Parathyroid adenoma (tissue), 2 donors: ENCODE measurements at regions not wholly inside any gene's neighbourhood (a gene's known extent, or its start where the extent isn't known, plus 50 kb on each side); places are given as distances from the start of the nearest gene placed in this dataset.
"Not testable (repeated sequence)": the region's sequence is repeated elsewhere in the genome, so short reads cannot be mapped to it uniquely, and the experiment has no call there.

ENCODE experiments used
- H2AFZ ChIP-seq: fragments of 300-600 bp; sonication (generic); one replicate; pipeline ENCODE4 v1.7.0; 2017; ENCODE audit warnings: antibody characterized with exemption, mild to moderate bottlenecking
- H3K27ac ChIP-seq: fragments of 300-600 bp; sonication (generic); one replicate; pipeline ENCODE4 v1.7.0; 2017
- H3K27me3 ChIP-seq: fragments of 300-600 bp; sonication (generic); one replicate; pipeline ENCODE4 v1.7.0; 2017; ENCODE audit warnings: low read length; ENCODE audit not compliant: control insufficient read depth, insufficient read depth
- H3K36me3 ChIP-seq: fragments of 300-600 bp; sonication (generic); one replicate; pipeline ENCODE4 v1.7.0; 2017; ENCODE audit warnings: low read length; ENCODE audit not compliant: control insufficient read depth, insufficient read depth
- H3K4me1 ChIP-seq: fragments of 300-600 bp; sonication (generic); one replicate; pipeline ENCODE4 v1.7.0; 2017; ENCODE audit warnings: control low read depth
- H3K4me2 ChIP-seq: fragments of 300-600 bp; sonication (generic); one replicate; pipeline ENCODE4 v1.7.0; 2017; ENCODE audit warnings: low read length
- H3K4me3 ChIP-seq: fragments of 300-600 bp; sonication (generic); one replicate; pipeline ENCODE4 v1.7.0; 2017; ENCODE audit warnings: low read depth, low read length
- H3K79me2 ChIP-seq: fragments of 300-600 bp; sonication (generic); one replicate; pipeline ENCODE4 v1.7.0; 2017; ENCODE audit warnings: control low read depth
- H3K9ac ChIP-seq: fragments of 300-600 bp; sonication (generic); one replicate; pipeline ENCODE4 v1.7.0; 2017; ENCODE audit warnings: mild to moderate bottlenecking
- H3K9me3 ChIP-seq: fragments of 300-600 bp; sonication (generic); one replicate; pipeline ENCODE4 v1.7.0; 2017; ENCODE audit warnings: low read length; ENCODE audit not compliant: control insufficient read depth
- CTCF ChIP-seq: fragments of 300-600 bp; sonication (generic); IDR thresholded peaks from one replicate; pipeline ENCODE4 v1.7.0; 2017; ENCODE audit warnings: antibody characterized with exemption, mild to moderate bottlenecking
- donor health status: primary hyperparathyroidism.

GRCh38 chr6:8855411-8855810, 420.1 kb upstream of the SLC35B3 start:
- no peaks in the 10 kb centered on the region for H3K27me3 ChIP-seq

GRCh38 chr6:8852332-8852731, 417.0 kb upstream of the SLC35B3 start:
- no peak overlapping the region for H3K9ac ChIP-seq
- H3K4me1 ChIP-seq: peaks cover 3% of the 10 kb centered on the region
- H3K36me3 ChIP-seq: no peaks in the 10 kb centered on the region
- H3K4me2 ChIP-seq: no peak overlapping the region
- H3K79me2 ChIP-seq: no peaks in the 10 kb centered on the region
- TF ChIP-seq CTCF: no peak
- H3K4me3 ChIP-seq: no peak overlapping the region
- no peaks in the 10 kb centered on the region for H3K27me3 ChIP-seq
- no peaks in the 10 kb centered on the region for H3K9me3 ChIP-seq
- no peak overlapping the region for H2AFZ ChIP-seq
- H3K27ac ChIP-seq: no peak overlapping the region

More at GRCh38 chr6:8855411-8855810, 420.1 kb upstream of the SLC35B3 start:
- no peak for TF ChIP-seq CTCF
- Histone ChIP-seq H3K79me2 (no peaks in the 10 kb centered on the region), H3K4me3 (no peak overlapping the region), H3K9ac (no peak overlapping the region), H3K9me3 (no peaks in the 10 kb centered on the region), H2AFZ (no peak overlapping the region), H3K4me2 (no peak overlapping the region), H3K4me1 (peaks cover 3% of the 10 kb centered on the region), H3K27ac (no peak overlapping the region), H3K36me3 (no peaks in the 10 kb centered on the region)

- H3K27ac ChIP-seq, H3K4me3 ChIP-seq, H3K4me2 ChIP-seq, H3K9ac ChIP-seq, H3K9me3 ChIP-seq, H3K36me3 ChIP-seq, H3K4me1 ChIP-seq, H3K27me3 ChIP-seq, H3K79me2 ChIP-seq, H2AFZ ChIP-seq: not testable (repeated sequence)
These were observed 411.3 kb upstream of the SLC35B3 start for GRCh38 chr6:8846680-8847079.

- H3K4me1 ChIP-seq: no peaks in the 10 kb centered on the region
- H3K4me3 ChIP-seq: no peak overlapping the region
- H3K9ac ChIP-seq: no peak overlapping the region
- no peaks in the 10 kb centered on the region for H3K9me3 ChIP-seq
- no peaks in the 10 kb centered on the region for H3K79me2 ChIP-seq
- no peaks in the 10 kb centered on the region for H3K36me3 ChIP-seq
- no peaks in the 10 kb centered on the region for H3K27me3 ChIP-seq
- no peak for TF ChIP-seq CTCF
- H3K27ac ChIP-seq: no peak overlapping the region
- no peak overlapping the region for H2AFZ ChIP-seq
- no peak overlapping the region for H3K4me2 ChIP-seq
These were observed 410.3 kb upstream of the SLC35B3 start for GRCh38 chr6:8845690-8846089.

- no peak overlapping the region for H3K27ac ChIP-seq
- TF ChIP-seq CTCF: no peak
- H3K4me2 ChIP-seq: no peak overlapping the region
- H3K79me2 ChIP-seq: no peaks in the 10 kb centered on the region
- H3K4me3 ChIP-seq: no peak overlapping the region
- no peaks in the 10 kb centered on the region for H3K27me3 ChIP-seq
- no peaks in the 10 kb centered on the region for H3K4me1 ChIP-seq
- no peak overlapping the region for H2AFZ ChIP-seq
- no peaks in the 10 kb centered on the region for H3K9me3 ChIP-seq
- H3K36me3 ChIP-seq: no peaks in the 10 kb centered on the region
- no peak overlapping the region for H3K9ac ChIP-seq
These were observed 409.6 kb upstream of the SLC35B3 start for GRCh38 chr6:8844968-8845367.
